ENCODE measurements at regions not wholly inside any gene's neighbourhood (a gene's known extent, or its start where the extent isn't known, plus 50 kb on each side); places are given as distances from the start of the nearest gene placed in this dataset.
"Not testable (repeated sequence)": the region's sequence is repeated elsewhere in the genome, so short reads cannot be mapped to it uniquely, and the experiment has no call there.

DNA sequence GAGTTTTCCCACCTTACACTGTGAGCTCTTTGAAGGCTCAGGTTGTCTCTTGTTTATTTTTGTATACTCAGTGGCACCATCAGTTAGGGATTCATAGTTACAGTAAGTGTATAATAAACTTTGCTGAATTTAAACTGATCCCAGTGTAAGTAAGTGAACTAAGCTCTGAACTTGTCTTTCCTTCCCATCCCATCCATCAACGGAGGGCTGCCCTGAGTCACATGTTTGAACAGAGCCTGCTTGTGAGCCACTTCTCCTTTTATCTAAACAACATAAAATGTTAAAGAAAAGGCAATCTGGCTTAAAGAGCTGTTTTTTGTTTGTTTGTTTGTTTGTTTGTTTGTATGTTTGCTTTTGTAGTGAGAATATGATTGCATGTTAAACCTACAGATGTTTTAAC lies 185.7 kb upstream of the MARCKS start:
- DNase-seq (ENCODE audit: low spot score) = peak; percentile 40

DNA sequence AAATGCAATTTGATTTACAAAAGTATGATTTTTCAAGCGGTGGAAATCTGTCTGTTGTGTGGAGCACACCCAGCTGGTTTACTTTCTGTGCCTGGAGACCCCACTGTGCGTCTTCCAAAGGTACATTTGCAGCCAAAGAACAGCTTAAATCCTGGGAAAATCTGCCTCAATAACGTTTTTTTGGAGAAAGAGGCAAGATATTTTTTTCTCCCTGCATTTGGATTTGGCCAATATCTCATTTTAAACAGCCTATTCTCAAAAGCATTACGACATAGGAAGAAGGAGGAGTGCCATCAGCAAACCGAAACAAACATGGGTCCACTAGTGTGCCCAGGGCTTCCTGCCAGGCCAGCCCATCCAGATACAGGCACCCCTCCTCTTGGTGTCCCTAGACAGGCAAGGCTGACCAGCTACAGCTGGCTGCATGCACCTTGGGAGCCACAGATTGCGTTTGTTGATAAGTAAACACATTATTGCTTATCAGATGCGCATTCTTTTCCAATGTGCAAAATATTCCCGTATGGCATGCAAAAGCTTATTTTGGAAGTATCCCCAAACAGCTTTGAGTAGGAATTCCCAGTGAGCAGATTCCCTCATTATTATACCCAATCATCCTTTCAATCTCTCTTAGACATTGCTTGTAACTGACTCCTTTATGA lies 184.5 kb upstream of the MARCKS start:
- DNase-seq (ENCODE audit: low spot score) = peak; percentile 35

GRCh38 chr6:113674075-113674474 lies 183.1 kb upstream of the MARCKS start:
- DNase-seq (ENCODE audit: low spot score) = no peak

DNA sequence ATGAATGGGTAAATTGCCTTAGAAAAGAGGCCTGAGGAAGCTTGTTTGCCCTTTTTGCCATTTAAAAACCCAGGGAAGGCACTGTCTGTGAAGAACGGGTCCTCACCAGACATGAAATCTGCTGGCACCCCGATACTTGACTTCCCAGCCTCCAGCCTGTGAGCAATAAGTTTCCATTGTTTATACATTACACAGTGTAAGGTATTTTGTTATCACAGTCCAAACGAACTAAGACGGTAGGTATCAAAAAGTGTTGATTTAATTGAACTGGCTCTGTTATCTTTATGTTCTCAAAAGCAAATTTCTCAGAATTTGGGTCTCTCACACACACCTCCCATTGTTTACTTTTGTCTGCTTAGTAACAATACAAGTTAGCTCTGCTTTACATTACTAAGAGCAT lies 181.1 kb upstream of the MARCKS start:
- DNase-seq (ENCODE audit: low spot score) = no peak

GRCh38 chr6:113676968-113677367 lies 180.2 kb upstream of the MARCKS start:
- DNase-seq (ENCODE audit: low spot score) = no peak

GRCh38 chr6:113679051-113679450 lies 178.1 kb upstream of the MARCKS start:
- DNase-seq (ENCODE audit: low spot score) = peak; percentile 4

DNA sequence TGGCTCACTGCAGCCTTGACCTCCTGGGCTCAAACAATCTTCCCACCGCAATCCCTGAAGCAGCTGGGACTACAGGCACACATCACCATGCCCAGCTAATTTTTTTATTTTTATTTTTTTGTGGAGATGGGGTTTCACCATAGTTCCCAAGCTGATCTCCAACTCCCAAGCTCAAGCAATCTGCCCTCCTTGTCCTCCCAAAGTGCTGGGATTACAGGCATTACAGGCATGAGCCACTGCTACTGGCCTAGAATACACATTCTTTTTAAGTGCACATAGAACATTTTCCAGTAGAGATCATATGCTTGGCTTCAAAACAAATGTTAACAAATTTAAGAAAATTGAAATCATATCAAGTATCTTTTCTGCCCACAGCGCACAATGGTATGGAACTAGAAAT lies 176.8 kb upstream of the MARCKS start:
- DNase-seq (ENCODE audit: low spot score) = no peak

DNA sequence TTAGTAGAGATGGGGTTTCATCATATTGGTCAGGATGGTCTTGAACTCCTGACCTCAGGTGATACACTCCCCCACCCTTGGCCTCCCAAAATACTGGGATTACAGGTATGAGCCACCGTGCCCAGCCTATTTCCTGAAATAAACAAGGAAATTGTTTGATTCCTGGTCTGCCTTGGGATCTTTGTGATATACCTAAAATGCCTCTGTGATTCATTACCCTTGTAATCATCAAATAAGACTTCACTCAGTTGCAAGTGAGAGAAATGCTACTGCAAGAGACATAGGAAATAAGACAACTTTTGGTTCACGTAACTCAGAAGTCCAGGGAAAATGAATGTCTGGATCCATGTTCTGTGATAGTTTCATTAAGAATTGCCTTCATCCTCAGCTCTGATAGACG lies 173.2 kb upstream of the MARCKS start:
- DNase-seq (ENCODE audit: low spot score) = no peak

- DNase-seq (ENCODE audit: low spot score) = no peak
These were observed 172.7 kb upstream of the MARCKS start for GRCh38 chr6:113684382-113684901.

- DNase-seq (ENCODE audit: low spot score) = no peak
These were observed 171.1 kb upstream of the MARCKS start for GRCh38 chr6:113686049-113686448.

- not testable (repeated sequence) for DNase-seq (ENCODE audit: low spot score)
These were observed 167.5 kb upstream of the MARCKS start for GRCh38 chr6:113689620-113690019.

DNA sequence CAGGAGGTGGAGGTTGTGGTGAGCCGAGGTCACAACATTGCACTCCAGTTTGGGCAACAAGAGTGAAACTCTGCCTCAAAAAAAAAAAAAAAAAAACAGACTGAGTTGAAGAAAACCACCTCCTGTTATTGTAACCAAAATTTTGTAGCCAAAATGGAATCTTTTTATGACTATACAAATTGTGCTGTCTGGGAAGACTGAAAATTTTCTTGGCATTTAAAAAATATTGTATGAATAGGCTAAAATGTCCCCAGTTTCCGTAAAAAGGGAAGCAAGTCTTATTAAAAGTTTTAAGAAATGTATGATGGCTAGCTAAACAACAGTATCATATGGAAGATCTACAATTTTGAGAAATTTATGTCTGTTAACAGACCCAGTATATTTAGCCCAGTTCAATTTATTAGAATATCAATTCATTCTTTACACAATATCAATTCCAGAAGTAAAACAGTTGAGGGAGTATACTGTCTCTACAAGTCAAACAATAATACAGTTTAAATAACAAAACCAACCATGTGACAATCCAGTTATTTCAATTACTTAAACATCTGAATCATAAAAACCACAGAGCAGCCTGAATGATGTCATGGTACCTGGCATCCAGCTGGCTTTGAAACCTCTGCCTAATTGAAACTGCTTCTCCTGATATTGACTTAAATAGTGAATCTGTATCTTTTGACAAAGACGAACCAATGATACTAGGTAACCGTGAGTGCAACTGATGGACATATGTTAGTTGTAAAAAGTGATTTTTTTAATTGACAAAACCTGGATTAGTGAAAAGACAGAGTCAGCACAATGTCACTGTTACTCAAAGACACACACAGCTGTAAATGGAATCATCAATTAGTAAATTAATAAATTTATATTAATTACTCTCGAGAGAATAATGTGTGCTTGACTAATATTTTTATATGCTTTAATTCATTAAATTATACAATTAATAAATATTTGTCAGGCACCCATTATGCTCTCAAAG lies 166.6 kb upstream of the MARCKS start:
- no peak for DNase-seq (ENCODE audit: low spot score)

GRCh38 chr6:113691260-113691656 lies 165.9 kb upstream of the MARCKS start:
- DNase-seq (ENCODE audit: low spot score) = no peak

- DNase-seq (ENCODE audit: low spot score) = no peak
These were observed 163.3 kb upstream of the MARCKS start for GRCh38 chr6:113693851-113694250.

- DNase-seq (ENCODE audit: low spot score) = no peak
These were observed 162.7 kb upstream of the MARCKS start for GRCh38 chr6:113694278-113695077.

DNA sequence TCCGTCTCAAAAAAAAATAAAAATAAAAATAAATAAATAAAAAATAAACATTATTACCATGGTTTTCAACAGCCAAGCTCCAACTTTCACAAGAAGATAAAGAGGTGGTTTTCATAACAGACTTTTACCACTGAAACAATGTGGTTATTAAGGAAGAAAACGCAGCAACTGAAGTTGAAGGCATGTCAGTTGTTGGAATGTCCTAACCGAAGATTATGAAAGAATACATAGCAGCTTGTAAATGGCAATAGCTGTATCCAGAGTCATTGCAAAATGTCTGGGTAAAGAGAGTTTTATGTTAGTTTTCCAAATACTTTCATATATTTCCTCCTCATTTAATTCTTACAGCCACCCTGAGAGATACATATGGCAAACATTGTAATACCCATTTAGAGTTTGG lies 161.6 kb upstream of the MARCKS start:
- no peak for DNase-seq (ENCODE audit: low spot score)

- DNase-seq (ENCODE audit: low spot score) = no peak
These were observed 160.2 kb upstream of the MARCKS start for GRCh38 chr6:113696960-113697359.

DNA sequence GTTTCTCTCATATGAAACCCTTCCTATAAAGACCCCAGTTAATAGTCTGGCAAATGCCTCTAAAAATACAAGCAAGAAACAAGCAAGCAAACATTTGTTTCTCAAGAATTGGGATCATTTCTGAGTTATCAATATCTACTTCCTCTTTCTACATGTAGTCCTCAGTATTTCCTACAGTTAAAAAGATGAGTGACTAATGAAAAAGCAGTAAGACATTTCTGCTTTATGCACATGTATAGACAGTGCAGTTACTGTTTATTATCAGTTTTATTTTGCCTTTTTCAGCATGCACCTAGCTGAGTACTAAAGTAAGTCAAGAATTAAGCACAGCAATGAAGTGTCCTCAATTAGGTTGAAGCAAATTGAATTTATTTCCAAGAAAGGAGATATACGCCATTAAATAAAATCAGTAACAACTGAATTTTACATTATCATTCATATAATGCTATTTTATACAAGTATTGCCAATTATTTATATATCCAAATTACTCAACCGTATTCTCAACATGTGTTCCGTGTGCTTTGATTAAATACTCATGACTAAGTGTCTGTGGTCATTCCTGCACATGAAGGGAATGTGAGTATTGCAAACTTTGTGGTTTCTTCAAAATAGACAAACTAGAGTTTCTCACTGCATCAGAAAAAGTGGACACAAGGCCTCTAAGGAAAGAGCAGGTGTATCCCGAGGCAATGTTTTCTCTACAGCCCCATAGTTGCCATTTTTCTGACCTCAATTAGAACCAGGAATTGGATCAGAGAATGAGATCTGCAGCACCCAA lies 159.3 kb upstream of the MARCKS start:
- no peak for DNase-seq (ENCODE audit: low spot score)

- DNase-seq (ENCODE audit: low spot score) = no peak
These were observed 157.9 kb upstream of the MARCKS start for GRCh38 chr6:113699239-113699638.

- no peak for DNase-seq (ENCODE audit: low spot score)
These were observed 155.4 kb upstream of the MARCKS start for GRCh38 chr6:113701552-113702254.

GRCh38 chr6:113707194-113707593 lies 150.0 kb upstream of the MARCKS start:
- DNase-seq (ENCODE audit: low spot score) = no peak
